ENCODE measurements at regions not wholly inside any gene's neighbourhood (a gene's known extent, or its start where the extent isn't known, plus 50 kb on each side); places are given as distances from the start of the nearest gene placed in this dataset.

DNA sequence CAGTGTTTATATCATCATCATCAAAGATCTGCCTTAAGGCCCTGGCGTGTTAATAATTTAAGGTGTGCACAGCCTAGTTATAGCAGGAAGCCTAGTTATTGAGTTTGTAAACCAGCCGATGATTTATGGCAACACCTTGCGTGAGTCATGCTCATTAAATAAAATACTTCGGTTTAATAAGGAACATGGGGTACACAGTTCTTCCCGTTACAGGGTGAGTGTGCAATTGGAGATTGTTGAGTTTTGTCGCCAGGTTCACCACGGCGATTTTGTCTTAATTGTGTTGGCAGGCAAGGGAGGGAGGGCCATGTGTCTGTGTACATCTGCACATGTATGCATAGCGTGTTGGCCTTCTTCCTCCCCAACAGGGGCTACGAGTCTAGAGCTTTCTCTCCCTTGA, 104.0 kb downstream of the TFAP2A start:
- Histone ChIP-seq H3K4me3 (ENCODE audit: low read depth in 1 of 3, low read length in 3 of 3) (no peak overlapping the region), H3K27ac (ENCODE audit: low read depth in 1 of 2, low read length in 2 of 2) (no peak overlapping the region), H3K9ac (ENCODE audit: low read depth in 1 of 2, low read length in 2 of 2) (no peak overlapping the region), H3K4me1 (ENCODE audit: control insufficient read depth in 4 of 4, insufficient read depth in 4 of 4, low read length in 3 of 4) (no peaks in the 10 kb centered on the region), H3K27me3 (ENCODE audit: control insufficient read depth in 4 of 4, insufficient read depth in 4 of 4, low read length in 3 of 4) (no peaks in the 10 kb centered on the region), H3K9me3 (ENCODE audit: control insufficient read depth in 4 of 4, low read length in 3 of 4) (no peaks in the 10 kb centered on the region), H3K36me3 (ENCODE audit: control insufficient read depth in 4 of 4, insufficient read depth in 3 of 4, low read depth in 1 of 4, low read length in 3 of 4) (no peaks in the 10 kb centered on the region)
- DNase-seq (ENCODE audit: low spot score), result no peak
- 83% methylated on average over 10 of the region's 10 CpGs for WGBS
- no peak for TF ChIP-seq JUND (IDR thresholded peaks at IDR 0.05)
- TF ChIP-seq, protein P1, sequence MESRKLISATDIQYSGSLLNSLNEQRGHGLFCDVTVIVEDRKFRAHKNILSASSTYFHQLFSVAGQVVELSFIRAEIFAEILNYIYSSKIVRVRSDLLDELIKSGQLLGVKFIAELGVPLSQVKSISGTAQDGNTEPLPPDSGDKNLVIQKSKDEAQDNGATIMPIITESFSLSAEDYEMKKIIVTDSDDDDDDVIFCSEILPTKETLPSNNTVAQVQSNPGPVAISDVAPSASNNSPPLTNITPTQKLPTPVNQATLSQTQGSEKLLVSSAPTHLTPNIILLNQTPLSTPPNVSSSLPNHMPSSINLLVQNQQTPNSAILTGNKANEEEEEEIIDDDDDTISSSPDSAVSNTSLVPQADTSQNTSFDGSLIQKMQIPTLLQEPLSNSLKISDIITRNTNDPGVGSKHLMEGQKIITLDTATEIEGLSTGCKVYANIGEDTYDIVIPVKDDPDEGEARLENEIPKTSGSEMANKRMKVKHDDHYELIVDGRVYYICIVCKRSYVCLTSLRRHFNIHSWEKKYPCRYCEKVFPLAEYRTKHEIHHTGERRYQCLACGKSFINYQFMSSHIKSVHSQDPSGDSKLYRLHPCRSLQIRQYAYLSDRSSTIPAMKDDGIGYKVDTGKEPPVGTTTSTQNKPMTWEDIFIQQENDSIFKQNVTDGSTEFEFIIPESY (IDR thresholded peaks at IDR 0.05), result no peak
- no peak for TF ChIP-seq SP1 (IDR thresholded peaks at IDR 0.05)
- no peak for TF ChIP-seq HNF4A (conservative IDR thresholded peaks at IDR 0.05)
- no peak for TF ChIP-seq TAF1 (conservative IDR thresholded peaks at IDR 0.05)
- no peak for TF ChIP-seq GABPA (IDR thresholded peaks at IDR 0.05 in 1 of 2, conservative IDR thresholded peaks at IDR 0.05 in 1 of 2)
- no peak for TF ChIP-seq RAD21 (IDR thresholded peaks at IDR 0.05)
- no peak for TF ChIP-seq RXRA (IDR thresholded peaks at IDR 0.05)
- no peak for TF ChIP-seq HNF4G (IDR thresholded peaks at IDR 0.05)
- TF ChIP-seq EGR1 (IDR thresholded peaks at IDR 0.05; ENCODE audit: low read depth in 2 of 2), result no peak
- no peak for TF ChIP-seq CTCF (IDR thresholded peaks at IDR 0.05; ENCODE audit: low read depth, low read length, missing input control)
- TF ChIP-seq FOXA2 (IDR thresholded peaks at IDR 0.05), result no peak
- TF ChIP-seq, protein P2, sequence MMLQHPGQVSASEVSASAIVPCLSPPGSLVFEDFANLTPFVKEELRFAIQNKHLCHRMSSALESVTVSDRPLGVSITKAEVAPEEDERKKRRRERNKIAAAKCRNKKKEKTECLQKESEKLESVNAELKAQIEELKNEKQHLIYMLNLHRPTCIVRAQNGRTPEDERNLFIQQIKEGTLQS (IDR thresholded peaks at IDR 0.05), result no peak
- TF ChIP-seq FOXA1 (IDR thresholded peaks at IDR 0.05), result no peak
- no peak for TF ChIP-seq YY1 (IDR thresholded peaks at IDR 0.05)
- no peak for TF ChIP-seq MAX (IDR thresholded peaks at IDR 0.05)
- TF ChIP-seq NR2F2 (IDR thresholded peaks at IDR 0.05), result no peak
- no peak for TF ChIP-seq REST (IDR thresholded peaks at IDR 0.05)

GRCh38 chr6:10310330-10310653, 104.6 kb downstream of the TFAP2A start:
- H3K4me3 ChIP-seq (ENCODE audit: low read depth in 1 of 3, low read length in 3 of 3), result no peak overlapping the region
- no peaks in the 10 kb centered on the region for H3K4me1 ChIP-seq (ENCODE audit: control insufficient read depth in 4 of 4, insufficient read depth in 4 of 4, low read length in 3 of 4)
- H3K9me3 ChIP-seq (ENCODE audit: control insufficient read depth in 4 of 4, low read length in 3 of 4), result no peaks in the 10 kb centered on the region
- DNase-seq (ENCODE audit: low spot score), result no peak
- no peak overlapping the region for H3K27ac ChIP-seq (ENCODE audit: low read depth in 1 of 2, low read length in 2 of 2)
- 70% methylated on average over 4 of the region's 4 CpGs for WGBS
- no peaks in the 10 kb centered on the region for H3K27me3 ChIP-seq (ENCODE audit: control insufficient read depth in 4 of 4, insufficient read depth in 4 of 4, low read length in 3 of 4)
- no peak overlapping the region for H3K9ac ChIP-seq (ENCODE audit: low read depth in 1 of 2, low read length in 2 of 2)
- H3K36me3 ChIP-seq (ENCODE audit: control insufficient read depth in 4 of 4, insufficient read depth in 3 of 4, low read depth in 1 of 4, low read length in 3 of 4), result no peaks in the 10 kb centered on the region
- TF ChIP-seq FOXA2 (IDR thresholded peaks at IDR 0.05), result no peak
- TF ChIP-seq, protein P1 (IDR thresholded peaks at IDR 0.05), result no peak
- TF ChIP-seq SP1 (IDR thresholded peaks at IDR 0.05), result no peak
- TF ChIP-seq RAD21 (IDR thresholded peaks at IDR 0.05), result no peak
- no peak for TF ChIP-seq MAX (IDR thresholded peaks at IDR 0.05)
- no peak for TF ChIP-seq REST (IDR thresholded peaks at IDR 0.05)
- no peak for TF ChIP-seq JUND (IDR thresholded peaks at IDR 0.05)
- no peak for TF ChIP-seq YY1 (IDR thresholded peaks at IDR 0.05)

All from liver (tissue), 8 donors.